ENCODE measurements at regions not wholly inside any gene's neighbourhood (a gene's known extent, or its start where the extent isn't known, plus 50 kb on each side); places are given as distances from the start of the nearest gene placed in this dataset.

DNA sequence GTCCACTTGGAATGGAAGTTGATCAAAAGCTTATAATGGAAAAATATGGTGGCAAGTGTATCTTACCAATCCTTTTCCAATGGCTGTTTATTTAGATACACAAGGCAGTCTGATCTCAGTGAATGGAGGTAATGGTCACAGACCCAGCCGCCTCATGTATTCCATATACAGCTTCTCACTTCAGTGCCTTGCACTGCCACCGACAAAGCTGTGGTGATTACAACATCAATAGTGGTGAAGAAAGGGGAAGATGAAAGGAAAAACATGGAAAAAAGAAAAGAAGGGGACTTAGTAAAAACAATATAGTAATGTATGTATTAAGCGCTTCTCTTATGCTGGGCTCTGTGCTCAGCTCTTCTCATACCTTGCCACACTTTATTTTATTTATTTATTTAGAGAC is 297.3 kb upstream of the RASA1 start:
- DNase-seq (ENCODE audit: low spot score): no peak
- Mint-ChIP-seq H3K36me3 (ENCODE audit: low read depth) (no peaks in the 10 kb centered on the region), H3K9me3 (no peaks in the 10 kb centered on the region), H3K4me3 (ENCODE audit: low read depth) (no peak overlapping the region), H3K27me3 (ENCODE audit: low read depth) (peaks cover 37% of the 10 kb centered on the region), H3K4me1 (ENCODE audit: low read depth) (peaks cover 4% of the 10 kb centered on the region), H3K27ac (no peak overlapping the region)
- intact Hi-C loops (cut with micrococcal nuclease): loop anchor here (5.0 kb wide), 1 partner anchor 42 kb away; no protein-coding TSS in a partner anchor

DNA sequence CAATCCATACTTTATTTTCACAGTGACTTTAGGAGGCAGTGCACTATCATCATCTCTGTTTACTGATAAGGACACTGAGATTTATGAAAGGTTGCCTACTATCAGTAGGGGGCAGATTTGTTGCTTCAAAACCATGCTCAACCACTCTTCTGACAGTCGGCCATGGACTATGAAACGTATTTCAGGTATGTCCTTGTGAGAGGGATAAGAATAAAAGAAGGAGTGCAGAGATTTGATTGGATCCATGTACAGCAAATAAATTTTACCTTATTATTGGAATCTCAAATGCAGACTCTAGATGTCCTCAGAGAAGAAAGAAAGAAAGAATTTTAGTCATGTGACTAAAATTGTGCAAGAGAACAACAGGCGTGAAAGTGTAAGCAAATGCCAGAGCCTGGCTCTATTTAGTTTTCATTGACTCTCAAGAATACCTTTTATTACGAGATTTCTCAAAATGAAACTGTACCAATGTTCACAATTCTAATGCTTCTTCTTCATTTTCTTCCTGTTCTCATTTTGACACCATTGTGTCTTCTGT is 296.6 kb upstream of the RASA1 start:
- no peak for DNase-seq (ENCODE audit: low spot score)
- H3K27ac Mint-ChIP-seq: no peak overlapping the region

DNA sequence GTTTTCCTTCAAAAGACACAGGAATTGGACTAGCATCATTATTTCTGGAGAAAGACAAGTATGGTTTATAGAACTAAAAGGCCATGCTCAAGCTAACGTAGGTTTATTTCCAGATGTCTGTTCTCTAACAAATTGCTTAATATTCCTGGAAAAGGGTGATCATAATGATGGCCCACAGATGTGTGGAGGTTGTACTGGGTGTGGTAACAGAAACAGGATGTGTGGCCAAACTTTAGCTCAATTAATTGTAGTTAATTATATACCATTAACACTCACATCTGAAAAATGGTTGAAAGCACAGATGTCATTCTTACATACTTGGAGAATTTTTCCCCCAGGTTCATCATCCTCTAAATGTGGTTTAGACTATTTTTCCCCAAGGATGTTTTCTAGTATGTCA is 292.7 kb upstream of the RASA1 start:
- Mint-ChIP-seq H3K4me3 (ENCODE audit: low read depth) (no peak overlapping the region), H3K4me1 (ENCODE audit: low read depth) (peaks cover 8% of the 10 kb centered on the region), H3K9me3 (no peaks in the 10 kb centered on the region), H3K27ac (no peak overlapping the region), H3K27me3 (ENCODE audit: low read depth) (peaks cover 38% of the 10 kb centered on the region), H3K36me3 (ENCODE audit: low read depth) (no peaks in the 10 kb centered on the region)
- intact Hi-C loops (cut with micrococcal nuclease): loop anchor here (5.0 kb wide), 1 partner anchor 37 kb away; no protein-coding TSS in a partner anchor
- no peak for DNase-seq (ENCODE audit: low spot score)

More for the DNA sequence above, 296.6 kb upstream of the RASA1 start:
- Mint-ChIP-seq H3K27me3 (ENCODE audit: low read depth) (peaks cover 40% of the 10 kb centered on the region), H3K9me3 (no peaks in the 10 kb centered on the region), H3K4me3 (ENCODE audit: low read depth) (no peak overlapping the region), H3K4me1 (ENCODE audit: low read depth) (peaks cover 4% of the 10 kb centered on the region), H3K36me3 (ENCODE audit: low read depth) (no peaks in the 10 kb centered on the region)
- intact Hi-C loops (cut with micrococcal nuclease): loop anchor here (5.0 kb wide), 1 partner anchor 41 kb away; no protein-coding TSS in a partner anchor

DNA sequence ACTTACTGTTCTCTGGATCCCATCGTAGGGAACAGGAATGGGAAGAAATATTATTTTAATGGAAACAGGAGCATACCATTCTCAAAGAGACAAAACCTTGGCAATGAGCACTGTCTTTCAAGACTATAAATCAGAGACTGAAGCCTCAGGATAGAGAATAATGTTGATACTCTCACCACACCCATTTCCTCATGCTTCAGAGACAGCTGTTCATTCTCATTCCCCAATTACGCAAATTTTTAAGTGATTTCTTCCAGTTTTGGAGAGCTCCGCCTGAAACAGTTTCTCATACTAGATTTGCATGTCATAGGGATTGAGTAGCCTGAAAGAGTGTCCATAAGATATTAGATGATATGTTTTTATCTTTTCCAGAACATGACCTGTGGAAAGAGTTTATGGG is 290.5 kb upstream of the RASA1 start:
- peaks cover 31% of the 10 kb centered on the region for H3K27me3 Mint-ChIP-seq (ENCODE audit: low read depth)
- H3K4me1 Mint-ChIP-seq (ENCODE audit: low read depth): peaks cover 4% of the 10 kb centered on the region
- intact Hi-C loops (cut with micrococcal nuclease): no loop called here
- H3K4me3 Mint-ChIP-seq (ENCODE audit: low read depth): no peak overlapping the region
- no peaks in the 10 kb centered on the region for H3K36me3 Mint-ChIP-seq (ENCODE audit: low read depth)
- H3K27ac Mint-ChIP-seq: no peak overlapping the region
- DNase-seq (ENCODE audit: low spot score): no peak
- no peaks in the 10 kb centered on the region for H3K9me3 Mint-ChIP-seq

DNA sequence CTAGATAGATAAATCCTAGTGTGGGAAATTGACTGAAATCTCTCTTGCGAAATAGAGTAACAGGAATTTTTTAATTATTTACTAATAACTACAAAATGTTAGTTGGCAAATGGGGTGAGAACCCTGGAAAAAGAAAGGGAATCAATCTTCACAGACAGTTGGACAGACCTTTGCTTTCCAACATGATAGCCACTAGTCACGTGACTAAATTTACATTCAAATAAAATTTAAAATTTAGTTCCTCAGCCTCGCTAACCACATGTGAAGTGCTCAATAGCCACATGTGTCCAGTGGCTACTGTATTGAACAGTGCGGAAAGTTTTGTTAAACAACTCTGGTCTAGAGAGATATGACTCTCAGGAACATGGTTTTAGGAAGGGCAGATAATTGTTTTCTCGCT is 289.9 kb upstream of the RASA1 start:
- Mint-ChIP-seq H3K36me3 (ENCODE audit: low read depth) (no peaks in the 10 kb centered on the region), H3K27me3 (ENCODE audit: low read depth) (peaks cover 28% of the 10 kb centered on the region), H3K27ac (no peak overlapping the region), H3K9me3 (no peaks in the 10 kb centered on the region), H3K4me1 (ENCODE audit: low read depth) (peaks cover 4% of the 10 kb centered on the region), H3K4me3 (ENCODE audit: low read depth) (no peak overlapping the region)
- intact Hi-C loops (cut with micrococcal nuclease): no loop called here
- DNase-seq (ENCODE audit: low spot score): no peak

DNA sequence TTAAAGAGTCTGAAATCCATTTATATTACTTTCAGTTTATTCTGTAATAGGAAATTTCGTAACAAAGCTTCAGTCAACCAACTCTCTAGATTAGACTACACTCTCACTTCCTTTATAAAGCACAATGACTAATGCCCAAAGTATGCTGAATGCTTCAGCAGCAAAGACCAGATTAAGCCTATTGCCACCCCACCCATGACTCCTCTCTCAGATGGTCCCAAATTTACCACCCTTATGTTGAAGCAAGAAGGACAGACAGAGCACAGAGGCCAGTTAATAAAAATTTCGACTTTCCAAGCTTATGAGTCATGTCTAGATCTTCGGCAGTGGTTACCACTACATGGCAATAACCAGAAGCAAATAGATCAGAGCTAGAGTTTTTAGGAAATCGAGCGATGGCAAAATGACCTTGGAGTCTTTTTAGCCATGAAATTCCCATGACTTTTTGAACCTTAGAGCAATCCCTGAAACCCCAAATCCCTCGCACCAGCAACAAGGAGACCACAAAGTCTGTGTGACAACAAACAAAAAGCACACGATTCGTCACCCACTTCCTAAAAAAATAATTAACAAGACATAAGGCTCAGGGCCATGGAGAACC is 287.8 kb upstream of the RASA1 start:
- Mint-ChIP-seq H3K27me3 (ENCODE audit: low read depth) (peaks cover 27% of the 10 kb centered on the region), H3K36me3 (ENCODE audit: low read depth) (no peaks in the 10 kb centered on the region), H3K4me1 (ENCODE audit: low read depth) (peaks cover 4% of the 10 kb centered on the region), H3K4me3 (ENCODE audit: low read depth) (no peak overlapping the region), H3K9me3 (no peaks in the 10 kb centered on the region), H3K27ac (no peak overlapping the region)
- intact Hi-C loops (cut with micrococcal nuclease): no loop called here
- DNase-seq (ENCODE audit: low spot score): no peak

DNA sequence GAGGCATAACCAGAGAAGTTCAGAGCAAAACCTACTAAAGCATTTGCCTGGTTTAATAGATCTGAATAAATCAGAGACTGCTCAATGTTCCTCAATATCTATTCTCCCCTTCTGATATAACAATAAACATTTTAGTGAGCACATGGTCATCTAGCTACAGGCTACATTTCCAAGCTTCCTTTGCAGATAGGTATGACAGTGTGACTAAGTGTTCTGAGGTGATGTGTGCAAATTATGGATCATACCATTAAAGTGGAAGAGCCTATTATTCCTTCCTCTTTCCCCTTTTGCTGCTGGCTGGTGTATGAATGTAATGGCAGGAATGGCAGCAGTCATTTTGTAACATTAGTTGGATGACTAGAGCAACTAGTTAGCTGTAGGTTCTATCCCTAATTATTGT is 285.8 kb upstream of the RASA1 start:
- no peak overlapping the region for H3K27ac Mint-ChIP-seq
- no peak overlapping the region for H3K4me3 Mint-ChIP-seq (ENCODE audit: low read depth)
- H3K9me3 Mint-ChIP-seq: no peaks in the 10 kb centered on the region
- H3K4me1 Mint-ChIP-seq (ENCODE audit: low read depth): peaks cover 4% of the 10 kb centered on the region
- H3K27me3 Mint-ChIP-seq (ENCODE audit: low read depth): peaks cover 17% of the 10 kb centered on the region
- intact Hi-C loops (cut with micrococcal nuclease): no loop called here
- DNase-seq (ENCODE audit: low spot score): no peak
- no peaks in the 10 kb centered on the region for H3K36me3 Mint-ChIP-seq (ENCODE audit: low read depth)

DNA sequence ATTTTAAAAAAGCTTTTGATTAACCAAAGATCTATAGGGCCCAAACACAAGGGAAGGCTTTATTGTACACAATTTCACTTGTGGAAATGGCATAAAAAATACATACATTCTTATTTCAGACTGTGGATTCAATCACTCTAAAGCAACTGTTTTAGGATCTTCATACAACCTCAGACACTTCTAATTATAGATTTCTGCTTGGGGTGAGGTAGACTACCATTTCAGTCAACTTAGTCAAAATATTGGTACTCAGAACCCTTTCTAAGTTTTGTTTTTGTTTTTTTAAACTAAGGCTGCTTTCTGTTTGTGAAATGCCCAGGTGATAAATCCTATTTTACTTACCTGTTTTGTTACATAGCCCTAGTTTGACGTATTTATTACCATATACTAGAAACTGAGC is 284.5 kb upstream of the RASA1 start:
- no peak for DNase-seq (ENCODE audit: low spot score)
- intact Hi-C loops (cut with micrococcal nuclease): no loop called here
- peaks cover 4% of the 10 kb centered on the region for H3K4me1 Mint-ChIP-seq (ENCODE audit: low read depth)
- no peak overlapping the region for H3K4me3 Mint-ChIP-seq (ENCODE audit: low read depth)
- no peaks in the 10 kb centered on the region for H3K9me3 Mint-ChIP-seq
- H3K36me3 Mint-ChIP-seq (ENCODE audit: low read depth): no peaks in the 10 kb centered on the region
- peaks cover 17% of the 10 kb centered on the region for H3K27me3 Mint-ChIP-seq (ENCODE audit: low read depth)
- no peak overlapping the region for H3K27ac Mint-ChIP-seq

DNA sequence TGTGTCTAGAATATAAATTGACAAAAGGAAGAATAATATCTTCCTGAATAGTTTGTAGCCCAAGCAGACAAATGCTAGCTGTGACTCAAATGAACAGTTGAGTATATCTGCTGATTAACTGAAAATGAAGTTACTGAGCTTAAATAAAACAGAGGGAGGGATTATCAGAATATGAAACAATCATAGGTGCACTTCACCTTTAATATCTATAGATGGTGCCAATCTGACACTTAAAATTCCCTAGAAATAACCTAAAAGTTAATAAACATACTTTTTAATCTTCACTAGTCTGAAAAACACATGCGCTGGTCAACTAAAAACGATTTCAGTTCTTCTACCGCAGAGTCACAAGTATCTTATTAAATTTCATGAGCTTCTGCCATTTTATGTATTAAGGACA is 280.8 kb upstream of the RASA1 start:
- no peak for DNase-seq (ENCODE audit: low spot score)
- Mint-ChIP-seq H3K27ac (no peak overlapping the region), H3K4me1 (ENCODE audit: low read depth) (no peaks in the 10 kb centered on the region), H3K9me3 (no peaks in the 10 kb centered on the region), H3K4me3 (ENCODE audit: low read depth) (no peak overlapping the region), H3K36me3 (ENCODE audit: low read depth) (no peaks in the 10 kb centered on the region), H3K27me3 (ENCODE audit: low read depth) (peaks cover 19% of the 10 kb centered on the region)
- intact Hi-C loops (cut with micrococcal nuclease): no loop called here

DNA sequence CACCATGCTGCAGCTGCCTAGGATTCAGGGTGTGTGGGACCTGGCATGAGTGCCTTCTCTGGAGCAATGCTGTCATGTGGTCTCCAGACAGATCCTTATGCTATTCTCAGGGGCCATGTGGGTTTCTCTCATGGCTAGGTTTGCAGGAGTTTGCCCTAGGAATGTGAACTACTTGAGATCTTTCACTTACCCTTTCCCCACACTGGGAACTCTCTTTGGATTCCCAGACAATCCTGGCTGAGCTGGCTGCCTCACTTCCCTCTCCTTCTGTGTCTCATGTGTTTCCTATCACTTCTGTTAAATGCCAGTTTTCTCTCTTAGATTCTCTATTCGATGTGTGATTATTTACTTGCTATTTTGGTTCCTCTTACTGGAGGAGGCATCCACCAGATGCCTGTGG is 270.2 kb upstream of the RASA1 start:
- Mint-ChIP-seq H3K36me3 (ENCODE audit: low read depth) (no peaks in the 10 kb centered on the region), H3K9me3 (no peaks in the 10 kb centered on the region), H3K4me3 (ENCODE audit: low read depth) (no peak overlapping the region), H3K4me1 (ENCODE audit: low read depth) (no peaks in the 10 kb centered on the region), H3K27me3 (ENCODE audit: low read depth) (peaks cover 38% of the 10 kb centered on the region), H3K27ac (no peak overlapping the region)
- intact Hi-C loops (cut with micrococcal nuclease): no loop called here
- no peak for DNase-seq (ENCODE audit: low spot score)

DNA sequence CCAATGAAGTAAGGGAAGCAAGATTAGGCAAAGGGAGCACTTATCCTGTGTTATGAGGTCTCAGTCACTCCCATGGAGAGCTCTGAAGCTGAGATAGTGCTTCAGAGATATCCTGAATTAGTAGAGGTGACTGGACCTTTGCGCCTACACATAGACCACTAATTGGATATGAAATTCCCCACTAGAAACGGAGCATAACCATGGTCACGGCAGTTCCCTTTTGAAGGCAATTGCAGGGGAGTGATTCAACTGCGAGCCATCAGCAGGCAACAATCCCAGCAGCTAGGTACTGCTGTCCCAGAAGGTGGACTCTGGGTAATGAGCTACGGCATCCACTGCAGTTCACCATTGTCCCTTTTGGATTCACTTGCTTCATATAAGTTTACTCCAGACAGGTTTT is 267.7 kb upstream of the RASA1 start:
- Mint-ChIP-seq H3K9me3 (no peaks in the 10 kb centered on the region), H3K27me3 (ENCODE audit: low read depth) (peaks cover 26% of the 10 kb centered on the region), H3K27ac (no peak overlapping the region), H3K36me3 (ENCODE audit: low read depth) (no peaks in the 10 kb centered on the region), H3K4me1 (ENCODE audit: low read depth) (no peaks in the 10 kb centered on the region), H3K4me3 (ENCODE audit: low read depth) (no peak overlapping the region)
- intact Hi-C loops (cut with micrococcal nuclease): no loop called here
- DNase-seq (ENCODE audit: low spot score): no peak

DNA sequence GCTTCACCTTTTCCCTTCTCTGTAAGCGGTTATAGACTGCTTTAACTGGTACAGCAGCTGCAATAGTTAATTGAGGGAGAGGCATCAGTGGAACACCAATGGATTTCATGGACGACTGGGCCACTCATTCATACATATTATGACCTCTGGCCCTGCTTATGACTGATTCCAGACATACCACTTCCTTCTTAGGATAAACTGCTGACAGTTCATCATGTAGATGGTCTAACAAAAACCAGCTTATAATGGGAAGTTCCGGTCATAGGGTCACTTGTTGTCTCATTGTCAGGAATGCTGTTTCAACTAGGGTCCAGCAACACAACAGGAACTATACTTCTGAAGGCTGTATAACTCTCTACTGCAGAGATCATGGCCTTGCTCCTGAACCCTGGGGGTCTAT is 265.2 kb upstream of the RASA1 start:
- H3K36me3 Mint-ChIP-seq (ENCODE audit: low read depth): no peaks in the 10 kb centered on the region
- no peaks in the 10 kb centered on the region for H3K4me1 Mint-ChIP-seq (ENCODE audit: low read depth)

DNA sequence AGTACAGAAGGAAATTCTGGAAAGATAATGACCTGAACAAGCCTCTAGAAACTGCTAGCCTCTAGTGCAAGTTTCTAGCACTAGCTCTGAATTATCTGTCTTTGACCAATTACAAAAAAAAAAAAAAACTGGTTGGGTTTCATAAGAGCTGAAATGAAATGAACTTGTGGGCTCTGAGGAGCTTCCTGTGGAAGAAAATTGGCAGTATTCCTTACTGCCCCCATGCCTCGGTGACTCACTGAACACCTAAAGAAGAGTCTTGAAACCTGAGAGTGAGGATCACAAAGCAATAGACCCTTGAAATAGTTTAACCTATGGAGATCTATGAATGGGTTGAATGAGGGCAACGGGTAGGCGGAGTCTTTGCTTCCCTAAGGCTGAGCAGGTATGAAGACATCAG is 263.6 kb upstream of the RASA1 start:
- Mint-ChIP-seq H3K36me3 (ENCODE audit: low read depth) (no peaks in the 10 kb centered on the region), H3K4me1 (ENCODE audit: low read depth) (no peaks in the 10 kb centered on the region), H3K9me3 (no peaks in the 10 kb centered on the region), H3K4me3 (ENCODE audit: low read depth) (no peak overlapping the region), H3K27ac (no peak overlapping the region), H3K27me3 (ENCODE audit: low read depth) (peaks cover 9% of the 10 kb centered on the region)
- intact Hi-C loops (cut with micrococcal nuclease): no loop called here
- no peak for DNase-seq (ENCODE audit: low spot score)

More for the DNA sequence above, 265.2 kb upstream of the RASA1 start:
- H3K27ac Mint-ChIP-seq: no peak overlapping the region
- intact Hi-C loops (cut with micrococcal nuclease): no loop called here
- no peak for DNase-seq (ENCODE audit: low spot score)
- peaks cover 13% of the 10 kb centered on the region for H3K27me3 Mint-ChIP-seq (ENCODE audit: low read depth)
- no peak overlapping the region for H3K4me3 Mint-ChIP-seq (ENCODE audit: low read depth)
- H3K9me3 Mint-ChIP-seq: no peaks in the 10 kb centered on the region

DNA sequence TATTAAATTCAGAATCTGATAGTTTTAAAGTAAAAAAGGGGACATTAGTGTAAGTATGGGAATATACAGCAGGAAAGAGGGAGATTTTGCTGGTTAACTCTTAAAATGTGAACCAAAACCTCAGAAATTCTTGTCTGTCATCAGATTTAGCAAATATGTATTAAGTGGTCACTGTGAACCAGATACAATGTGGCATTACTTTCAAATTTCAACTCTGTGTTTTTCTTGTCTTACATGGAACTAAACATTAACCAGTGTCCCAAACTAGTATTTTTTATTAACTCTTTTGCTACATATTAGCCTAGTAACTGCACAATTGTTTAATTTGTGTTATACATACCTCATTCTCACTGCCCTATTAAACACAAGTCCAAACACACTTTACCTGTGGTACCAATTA is 259.9 kb upstream of the RASA1 start:
- Mint-ChIP-seq H3K27me3 (ENCODE audit: low read depth) (peaks cover 18% of the 10 kb centered on the region), H3K4me3 (ENCODE audit: low read depth) (no peak overlapping the region), H3K9me3 (no peaks in the 10 kb centered on the region), H3K27ac (no peak overlapping the region), H3K36me3 (ENCODE audit: low read depth) (no peaks in the 10 kb centered on the region), H3K4me1 (ENCODE audit: low read depth) (no peaks in the 10 kb centered on the region)
- DNase-seq (ENCODE audit: low spot score): no peak
- intact Hi-C loops (cut with micrococcal nuclease): no loop called here

Measured in activated T-helper 2 cell treated with anti-CD3 and anti-CD28 coated beads, Interferon-gamma antibody, Interleukin-2, Interleukin-4, amounts not matched to agents 10 μg/mL and 5 μg/mL and 100 μg/mL, durations not matched to agents 14 hours and 24 hours and 36 hours (primary cell).